GM19324 (cell line): ENCODE measurements at regions not wholly inside any gene's neighbourhood (a gene's known extent, or its start where the extent isn't known, plus 50 kb on each side); places are given as distances from the start of the nearest gene placed in this dataset.

Experiments used
- ATAC-seq: cut with Tn5 transposase; IDR thresholded peaks from one replicate; pipeline ENCODE4 v1.9.1; 2021; ENCODE audit warnings: mild to moderate bottlenecking, moderate library complexity; ENCODE audit not compliant: unreplicated experiment, low FRiP score

GRCh38 chr2:19519045-19519444 is 160.6 kb upstream of the OSR1 start:
- no peak for ATAC-seq

GRCh38 chr2:19507137-19507536 is 148.7 kb upstream of the OSR1 start:
- ATAC-seq: no peak

- ATAC-seq: no peak
These were observed 147.0 kb upstream of the OSR1 start for GRCh38 chr2:19505199-19506136.

GRCh38 chr2:19504400-19505198 is 146.2 kb upstream of the OSR1 start:
- ATAC-seq: no peak

GRCh38 chr2:19503915-19504314 is 145.5 kb upstream of the OSR1 start:
- ATAC-seq: no peak

- no peak for ATAC-seq
These were observed 145.0 kb upstream of the OSR1 start for GRCh38 chr2:19503406-19503805.

GRCh38 chr2:19500126-19500525 is 141.7 kb upstream of the OSR1 start:
- no peak for ATAC-seq

- ATAC-seq: no peak
These were observed 138.2 kb upstream of the OSR1 start for GRCh38 chr2:19496646-19497045.

GRCh38 chr2:19494241-19494640 is 135.8 kb upstream of the OSR1 start:
- ATAC-seq: no peak

GRCh38 chr2:19491796-19492195 is 133.4 kb upstream of the OSR1 start:
- ATAC-seq: no peak

GRCh38 chr2:19490846-19491435 is 132.5 kb upstream of the OSR1 start:
- ATAC-seq: no peak

GRCh38 chr2:19488009-19488691 is 129.7 kb upstream of the OSR1 start:
- no peak for ATAC-seq

- ATAC-seq: peak; percentile 66
These were observed 126.3 kb upstream of the OSR1 start for GRCh38 chr2:19484736-19485135.

GRCh38 chr2:19480673-19481072 is 122.2 kb upstream of the OSR1 start:
- no peak for ATAC-seq

- ATAC-seq: no peak
These were observed 121.2 kb upstream of the OSR1 start for GRCh38 chr2:19479666-19480065.

- no peak for ATAC-seq
These were observed 120.0 kb upstream of the OSR1 start for GRCh38 chr2:19478409-19478808.

- no peak for ATAC-seq
These were observed 117.9 kb upstream of the OSR1 start for GRCh38 chr2:19476327-19476726.

GRCh38 chr2:19474128-19474527 is 115.7 kb upstream of the OSR1 start:
- ATAC-seq: peak; percentile 72

- ATAC-seq: no peak
These were observed 114.9 kb upstream of the OSR1 start for GRCh38 chr2:19473350-19473749.

GRCh38 chr2:19472391-19472978 is 114.1 kb upstream of the OSR1 start:
- no peak for ATAC-seq
